Stimulated activated CD8-positive, alpha-beta memory T cell treated with anti-CD3 and anti-CD28 coated beads, Interleukin-4, amount 100 ng/mL, for 4 hours (primary cell): ENCODE measurements at regions not wholly inside any gene's neighbourhood (a gene's known extent, or its start where the extent isn't known, plus 50 kb on each side); places are given as distances from the start of the nearest gene placed in this dataset.
"Not testable (repeated sequence)": the region's sequence is repeated elsewhere in the genome, so short reads cannot be mapped to it uniquely, and the experiment has no call there.

Experiments used
- DNase-seq, 2 donors: peaks; one replicate each; pipeline ENCODE4 v3.0.0-alpha.2; 2020; ENCODE audit warnings: low read depth in 2 of 2, low spot score in 1 of 2

GRCh38 chr12:11446372-11446771 is 51.0 kb upstream of the PRB2 start:
- DNase-seq, result no peak

- DNase-seq, result no peak
Observed at GRCh38 chr12:11457996-11458645, 62.8 kb upstream of the PRB2 start.

GRCh38 chr12:11460343-11461023 is 65.1 kb upstream of the PRB2 start:
- DNase-seq, result no peak

- DNase-seq, result no peak
Observed at GRCh38 chr12:11461433-11461832, 66.1 kb upstream of the PRB2 start.

- DNase-seq, result no peak
Observed at GRCh38 chr12:11477110-11477509, 81.7 kb upstream of the PRB2 start.

GRCh38 chr12:11482955-11483354 is 87.6 kb upstream of the PRB2 start:
- no peak for DNase-seq

GRCh38 chr12:11486623-11487444 is 91.5 kb upstream of the PRB2 start:
- peak; percentile 45 to 60 for DNase-seq

GRCh38 chr12:11496157-11496851 is 100.9 kb upstream of the PRB2 start:
- DNase-seq, result no peak

- no peak for DNase-seq
Observed at GRCh38 chr12:11497438-11497837, 102.1 kb upstream of the PRB2 start.

- DNase-seq, result no peak
Observed at GRCh38 chr12:11497995-11498394, 102.6 kb upstream of the PRB2 start.

GRCh38 chr12:11498574-11498973 is 103.2 kb upstream of the PRB2 start:
- DNase-seq, result not testable (repeated sequence)

GRCh38 chr12:11499806-11500187 is 104.4 kb upstream of the PRB2 start:
- no peak for DNase-seq

- DNase-seq, result peak; percentile 21 to 32
Observed at GRCh38 chr12:11500188-11500860, 105.0 kb upstream of the PRB2 start.

- DNase-seq, result no peak
Observed at GRCh38 chr12:11500861-11501230, 105.5 kb upstream of the PRB2 start.

GRCh38 chr12:11508699-11509098 is 113.3 kb upstream of the PRB2 start:
- no peak for DNase-seq

- DNase-seq, result no peak
Observed at GRCh38 chr12:11509326-11509725, 114.0 kb upstream of the PRB2 start.

GRCh38 chr12:11510671-11511070 is 115.3 kb upstream of the PRB2 start:
- DNase-seq, result no peak

- no peak for DNase-seq
Observed at GRCh38 chr12:11513288-11513687, 117.9 kb upstream of the PRB2 start.

GRCh38 chr12:11517080-11517479 is 121.7 kb upstream of the PRB2 start:
- no peak for DNase-seq

GRCh38 chr12:11524446-11524845 is 125.0 kb upstream of the ETV6 start:
- DNase-seq, result no peak

GRCh38 chr12:11534064-11534463 is 115.4 kb upstream of the ETV6 start:
- DNase-seq, result no peak
